WTC11 (cell line): ENCODE measurements at regions not wholly inside any gene's neighbourhood (a gene's known extent, or its start where the extent isn't known, plus 50 kb on each side); places are given as distances from the start of the nearest gene placed in this dataset.

Source experiments
- ATAC-seq: fragments of 200-7000 bp; cut with Tn5 transposase; 2 replicates; pipeline ENCODE4 v1.10.0; 2021; ENCODE audit warnings: mild to moderate bottlenecking, moderate library complexity
- CTCF ChIA-PET: fragments of 300-600 bp; sonication (Branson Sonifier 250); formaldehyde crosslinking; loops from one replicate; lab custom pipeline; 2021; ENCODE audit warnings: antibody characterized with exemption; lab: Charles Lee
- POLR2A ChIA-PET: fragments of 350-600 bp; sonication (Branson Sonifier 250); formaldehyde crosslinking; loops from one replicate; lab custom pipeline; 2021; ENCODE audit warnings: antibody characterized with exemption; lab: Charles Lee
- DNase-seq: peaks from one replicate; pipeline ENCODE4 v3.0.0; 2021; ENCODE audit warnings: low spot score
- H3K27ac Mint-ChIP-seq: 2 replicates; pipeline ENCODE4 v1.8.0; 2021; ENCODE audit warnings: mixed read lengths
- H3K27me3 Mint-ChIP-seq: 2 replicates; pipeline ENCODE4 v1.8.0; 2021; ENCODE audit warnings: low read depth, mild to moderate bottlenecking, moderate library complexity, mixed read lengths
- H3K36me3 Mint-ChIP-seq: 2 replicates; pipeline ENCODE4 v1.8.0; 2021; ENCODE audit warnings: mixed read lengths
- H3K4me1 Mint-ChIP-seq: 2 replicates; pipeline ENCODE4 v1.8.0; 2022; ENCODE audit warnings: mixed read lengths
- H3K4me3 Mint-ChIP-seq: 2 replicates; pipeline ENCODE4 v1.8.0; 2021; ENCODE audit warnings: mild to moderate bottlenecking, moderate library complexity, mixed read lengths
- H3K9me3 Mint-ChIP-seq: 2 replicates; pipeline ENCODE4 v1.8.0; 2021; ENCODE audit warnings: mixed read lengths
- ARID4B ChIP-seq: sonication (generic); formaldehyde crosslinking; IDR thresholded peaks from 2 replicates; pipeline ENCODE4 v1.8.0; 2023; ENCODE audit warnings: missing genetic modification reagents, mild to moderate bottlenecking, borderline replicate concordance
- CREB1 ChIP-seq: sonication (generic); formaldehyde crosslinking; IDR thresholded peaks from 2 replicates; pipeline ENCODE4 v1.8.0; 2023; ENCODE audit warnings: mild to moderate bottlenecking, missing genetic modification reagents
- E2F4 ChIP-seq: sonication (generic); formaldehyde crosslinking; IDR thresholded peaks from 2 replicates; pipeline ENCODE4 v1.8.1; 2022; ENCODE audit warnings: low read depth, mild to moderate bottlenecking, moderate library complexity, missing genetic modification reagents, borderline replicate concordance
- E2F5 ChIP-seq: sonication (generic); formaldehyde crosslinking; IDR thresholded peaks from 2 replicates; pipeline ENCODE4 v1.8.1; 2022; ENCODE audit warnings: mild to moderate bottlenecking, moderate library complexity, missing genetic modification reagents
- ELF4 ChIP-seq: sonication (generic); formaldehyde crosslinking; IDR thresholded peaks from 2 replicates; pipeline ENCODE4 v1.8.1; 2022; ENCODE audit warnings: low read depth, mild to moderate bottlenecking, moderate library complexity, missing genetic modification reagents
- EMX1 ChIP-seq: fragments of 250-450 bp; sonication (Bioruptor Pico); IDR thresholded peaks from 2 replicates; pipeline ENCODE4 v1.8.0; 2021; ENCODE audit warnings: mild to moderate bottlenecking
- ETV6 ChIP-seq: sonication (generic); formaldehyde crosslinking; IDR thresholded peaks from 2 replicates; pipeline ENCODE4 v1.8.1; 2022; ENCODE audit warnings: mild to moderate bottlenecking, missing genetic modification reagents
- FOXJ3 ChIP-seq: sonication (generic); formaldehyde crosslinking; IDR thresholded peaks from 2 replicates; pipeline ENCODE4 v1.9.0; 2021; ENCODE audit warnings: missing genetic modification reagents, mild to moderate bottlenecking, borderline replicate concordance
- GRHL2 ChIP-seq: fragments of 250-450 bp; sonication (Bioruptor Pico); IDR thresholded peaks from 2 replicates; pipeline ENCODE4 v1.8.0; 2022; ENCODE audit warnings: mild to moderate bottlenecking, moderate library complexity; ENCODE audit not compliant: insufficient replicate concordance, severe bottlenecking
- NFYB ChIP-seq: sonication (generic); formaldehyde crosslinking; conservative IDR thresholded peaks from 2 replicates; pipeline ENCODE4 v1.8.0; 2022; ENCODE audit warnings: low read depth, missing genetic modification reagents
- NR1H2 ChIP-seq: sonication (generic); formaldehyde crosslinking; IDR thresholded peaks from 2 replicates; pipeline ENCODE4 v1.9.0; 2021; ENCODE audit warnings: mild to moderate bottlenecking, moderate library complexity, missing genetic modification reagents
- NR3C1 ChIP-seq: sonication (generic); formaldehyde crosslinking; conservative IDR thresholded peaks from 2 replicates; pipeline ENCODE4 v1.8.1; 2023; ENCODE audit warnings: low read depth, mild to moderate bottlenecking, missing genetic modification reagents
- OVOL2 ChIP-seq: fragments of 250-450 bp; sonication (Bioruptor Pico); IDR thresholded peaks from 2 replicates; pipeline ENCODE4 v1.9.0; 2021; ENCODE audit warnings: mild to moderate bottlenecking, borderline replicate concordance
- PRRX2 ChIP-seq: fragments of 250-450 bp; sonication (Bioruptor Pico); IDR thresholded peaks from 2 replicates; pipeline ENCODE4 v1.8.0; 2021; ENCODE audit warnings: mild to moderate bottlenecking
- SP1 ChIP-seq: sonication (generic); formaldehyde crosslinking; conservative IDR thresholded peaks from 2 replicates; pipeline ENCODE4 v1.8.1; 2022; ENCODE audit warnings: missing genetic modification reagents
- TEAD4 ChIP-seq: sonication (generic); formaldehyde crosslinking; IDR thresholded peaks from 2 replicates; pipeline ENCODE4 v1.8.0; 2022; ENCODE audit warnings: mild to moderate bottlenecking, missing genetic modification reagents
- ZNF138 ChIP-seq: sonication (generic); formaldehyde crosslinking; conservative IDR thresholded peaks from 2 replicates; pipeline ENCODE4 v1.8.1; 2022; ENCODE audit warnings: mild to moderate bottlenecking, moderate library complexity, missing genetic modification reagents
- ZNF232 ChIP-seq: sonication (generic); formaldehyde crosslinking; IDR thresholded peaks from 2 replicates; pipeline ENCODE4 v1.8.0; 2022; ENCODE audit warnings: mild to moderate bottlenecking, missing genetic modification reagents
- ZNF263 ChIP-seq: sonication (generic); formaldehyde crosslinking; IDR thresholded peaks from 2 replicates; pipeline ENCODE4 v1.8.1; 2022; ENCODE audit warnings: low read depth, mild to moderate bottlenecking, moderate library complexity, missing genetic modification reagents
- ZNF317 ChIP-seq: sonication (generic); formaldehyde crosslinking; IDR thresholded peaks from 2 replicates; pipeline ENCODE4 v1.8.1; 2023; ENCODE audit warnings: low read depth, mild to moderate bottlenecking, moderate library complexity, missing genetic modification reagents, borderline replicate concordance
- ZNF425 ChIP-seq: fragments of 250-450 bp; sonication (Bioruptor Pico); conservative IDR thresholded peaks from 2 replicates; pipeline ENCODE4 v1.9.0; 2021; ENCODE audit warnings: mild to moderate bottlenecking
- TF ChIP-seq, protein P1 (sequence below): sonication (generic); formaldehyde crosslinking; IDR thresholded peaks from 2 replicates; pipeline ENCODE4 v1.8.1; 2022; ENCODE audit warnings: missing genetic modification reagents, borderline replicate concordance
- TF ChIP-seq, protein P2 (sequence below): sonication (generic); formaldehyde crosslinking; IDR thresholded peaks from 2 replicates; pipeline ENCODE4 v1.8.1; 2023; ENCODE audit warnings: mild to moderate bottlenecking, missing genetic modification reagents

DNA sequence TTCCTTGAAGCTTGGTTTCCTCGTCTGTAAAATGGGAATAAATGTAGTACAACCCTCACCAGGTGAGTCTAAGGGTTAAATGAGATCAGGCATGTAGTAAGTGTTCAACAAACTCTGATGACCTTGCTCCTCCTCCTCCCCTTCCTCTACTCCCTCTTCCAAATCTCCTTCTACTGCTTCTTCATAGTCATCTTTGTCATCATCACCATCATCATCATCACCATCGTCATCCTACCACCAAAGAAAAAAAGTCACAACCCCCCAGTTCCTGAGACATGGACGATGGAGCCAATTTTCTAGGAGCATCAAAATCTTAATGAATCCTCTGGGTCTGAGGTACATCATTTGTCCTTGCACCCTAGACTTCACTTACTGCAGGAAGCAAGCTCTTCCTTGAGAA is 240.0 kb downstream of the ANKRD60 start (continued):
- TF ChIP-seq ZNF425 (CRISPR knock-in tag) (no peak), NR3C1 (CRISPR knock-in tag) (no peak), ZNF232 (CRISPR knock-in tag) (no peak), ZNF263 (CRISPR knock-in tag) (no peak), OVOL2 (no peak), E2F4 (CRISPR knock-in tag) (no peak), NFYB (CRISPR knock-in tag) (no peak), ZNF317 (CRISPR knock-in tag) (no peak), FOXJ3 (CRISPR knock-in tag) (no peak)

GRCh38 chr20:57987659-57988058 is 240.8 kb downstream of the ANKRD60 start:
- Mint-ChIP-seq H3K4me3 (no peak overlapping the region), H3K27ac (no peak overlapping the region), H3K27me3 (no peaks in the 10 kb centered on the region), H3K9me3 (no peaks in the 10 kb centered on the region), H3K36me3 (no peaks in the 10 kb centered on the region), H3K4me1 (no peaks in the 10 kb centered on the region)
- no peak for DNase-seq
- TF ChIP-seq ARID4B: no peak
- no peak for TF ChIP-seq SP1
- no peak for TF ChIP-seq NR1H2 (CRISPR knock-in tag)
- TF ChIP-seq ZNF425 (CRISPR knock-in tag): no peak
- no peak for TF ChIP-seq CREB1 (CRISPR knock-in tag)
- TF ChIP-seq, protein P1, sequence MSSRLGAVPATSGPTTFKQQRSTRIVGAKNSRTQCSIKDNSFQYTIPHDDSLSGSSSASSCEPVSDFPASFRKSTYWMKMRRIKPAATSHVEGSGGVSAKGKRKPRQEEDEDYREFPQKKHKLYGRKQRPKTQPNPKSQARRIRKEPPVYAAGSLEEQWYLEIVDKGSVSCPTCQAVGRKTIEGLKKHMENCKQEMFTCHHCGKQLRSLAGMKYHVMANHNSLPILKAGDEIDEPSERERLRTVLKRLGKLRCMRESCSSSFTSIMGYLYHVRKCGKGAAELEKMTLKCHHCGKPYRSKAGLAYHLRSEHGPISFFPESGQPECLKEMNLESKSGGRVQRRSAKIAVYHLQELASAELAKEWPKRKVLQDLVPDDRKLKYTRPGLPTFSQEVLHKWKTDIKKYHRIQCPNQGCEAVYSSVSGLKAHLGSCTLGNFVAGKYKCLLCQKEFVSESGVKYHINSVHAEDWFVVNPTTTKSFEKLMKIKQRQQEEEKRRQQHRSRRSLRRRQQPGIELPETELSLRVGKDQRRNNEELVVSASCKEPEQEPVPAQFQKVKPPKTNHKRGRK (CRISPR knock-in tag): no peak
- TF ChIP-seq GRHL2 (CRISPR knock-in tag): no peak
- no peak for TF ChIP-seq PRRX2 (CRISPR knock-in tag)
- TF ChIP-seq, protein P2, sequence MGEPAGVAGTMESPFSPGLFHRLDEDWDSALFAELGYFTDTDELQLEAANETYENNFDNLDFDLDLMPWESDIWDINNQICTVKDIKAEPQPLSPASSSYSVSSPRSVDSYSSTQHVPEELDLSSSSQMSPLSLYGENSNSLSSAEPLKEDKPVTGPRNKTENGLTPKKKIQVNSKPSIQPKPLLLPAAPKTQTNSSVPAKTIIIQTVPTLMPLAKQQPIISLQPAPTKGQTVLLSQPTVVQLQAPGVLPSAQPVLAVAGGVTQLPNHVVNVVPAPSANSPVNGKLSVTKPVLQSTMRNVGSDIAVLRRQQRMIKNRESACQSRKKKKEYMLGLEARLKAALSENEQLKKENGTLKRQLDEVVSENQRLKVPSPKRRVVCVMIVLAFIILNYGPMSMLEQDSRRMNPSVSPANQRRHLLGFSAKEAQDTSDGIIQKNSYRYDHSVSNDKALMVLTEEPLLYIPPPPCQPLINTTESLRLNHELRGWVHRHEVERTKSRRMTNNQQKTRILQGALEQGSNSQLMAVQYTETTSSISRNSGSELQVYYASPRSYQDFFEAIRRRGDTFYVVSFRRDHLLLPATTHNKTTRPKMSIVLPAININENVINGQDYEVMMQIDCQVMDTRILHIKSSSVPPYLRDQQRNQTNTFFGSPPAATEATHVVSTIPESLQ (CRISPR knock-in tag): no peak
- no peak for TF ChIP-seq E2F5
- no peak for TF ChIP-seq ELF4 (CRISPR knock-in tag)
- TF ChIP-seq EMX1 (CRISPR knock-in tag): no peak
- no peak for TF ChIP-seq TEAD4 (CRISPR knock-in tag)
- TF ChIP-seq ZNF138 (CRISPR knock-in tag): no peak
- no peak for TF ChIP-seq ETV6 (CRISPR knock-in tag)
- no peak for TF ChIP-seq OVOL2
- ATAC-seq: no peak
- POLR2A ChIA-PET: no interaction called here
- CTCF ChIA-PET: no interaction called here
